BE2C (cell line): ENCODE measurements at regions not wholly inside any gene's neighbourhood (a gene's known extent, or its start where the extent isn't known, plus 50 kb on each side); places are given as distances from the start of the nearest gene placed in this dataset.
A peak's percentile ranks its signal among the peaks of the same experiment; 100 is the strongest.

Source experiments
- DNase-seq: peaks from one replicate; pipeline ENCODE4 v3.0.0-alpha.2; 2020
- H3K27me3 ChIP-seq: fragments of 250-450 bp; sonication (Bioruptor Pico); 2 replicates; pipeline ENCODE4 v1.5.1; 2020; ENCODE audit warnings: mild to moderate bottlenecking
- H3K36me3 ChIP-seq: fragments of 250-450 bp; sonication (Bioruptor Pico); 2 replicates; pipeline ENCODE4 v1.5.1; 2020; ENCODE audit warnings: mild to moderate bottlenecking
- H3K4me1 ChIP-seq: fragments of 250-450 bp; sonication (Bioruptor Pico); 2 replicates; pipeline ENCODE4 v1.5.1; 2020
- H3K4me3 ChIP-seq: 2 replicates; pipeline ENCODE4 v1.5.1; 2011; ENCODE audit warnings: low read depth, low read length
- H3K9me3 ChIP-seq: fragments of 250-450 bp; sonication (Bioruptor Pico); 2 replicates; pipeline ENCODE4 v1.5.1; 2020
- TF ChIP-seq, protein P1 (sequence below): IDR thresholded peaks from 2 replicates; pipeline ENCODE4 v1.5.1; 2012; ENCODE audit warnings: mild to moderate bottlenecking, low read depth, low read length

DNA sequence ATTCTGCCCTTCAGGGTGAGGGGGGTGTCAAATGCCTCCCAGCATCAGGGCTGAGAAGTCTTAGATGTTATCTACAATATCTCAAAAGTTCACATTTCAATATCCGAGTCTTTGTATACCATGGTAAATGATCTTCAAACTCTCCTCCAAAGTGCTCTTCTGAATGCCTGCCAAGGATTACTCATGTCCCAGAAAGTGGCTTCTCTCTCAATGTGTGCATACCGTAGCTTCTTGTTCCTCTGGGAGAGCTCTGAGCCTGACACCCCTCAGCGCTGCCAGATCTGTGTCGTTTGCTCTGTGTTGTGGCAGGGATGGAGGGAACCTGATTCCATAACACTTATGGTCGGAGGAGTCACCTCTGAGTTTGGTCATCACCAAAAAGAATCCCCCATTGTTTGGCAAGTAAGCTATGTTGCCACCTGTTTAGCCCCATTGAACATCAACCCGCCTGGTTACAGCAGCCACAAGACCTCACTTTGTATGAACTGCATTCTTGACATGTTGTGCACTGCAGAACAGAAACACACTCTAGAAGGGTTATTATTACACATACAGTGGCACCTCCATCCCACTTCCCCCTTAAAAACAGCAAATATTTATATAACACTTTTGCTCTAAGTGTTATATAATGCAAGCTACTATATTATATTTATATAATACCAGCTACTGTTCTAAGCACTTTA is 163.1 kb upstream of the MIR17HG start:
- Histone ChIP-seq H3K9me3 (no peaks in the 10 kb centered on the region), H3K36me3 (no peaks in the 10 kb centered on the region), H3K4me1 (peaks cover 12% of the 10 kb centered on the region), H3K4me3 (no peak overlapping the region), H3K27me3 (no peaks in the 10 kb centered on the region)
- DNase-seq, result no peak
- TF ChIP-seq, protein P1, sequence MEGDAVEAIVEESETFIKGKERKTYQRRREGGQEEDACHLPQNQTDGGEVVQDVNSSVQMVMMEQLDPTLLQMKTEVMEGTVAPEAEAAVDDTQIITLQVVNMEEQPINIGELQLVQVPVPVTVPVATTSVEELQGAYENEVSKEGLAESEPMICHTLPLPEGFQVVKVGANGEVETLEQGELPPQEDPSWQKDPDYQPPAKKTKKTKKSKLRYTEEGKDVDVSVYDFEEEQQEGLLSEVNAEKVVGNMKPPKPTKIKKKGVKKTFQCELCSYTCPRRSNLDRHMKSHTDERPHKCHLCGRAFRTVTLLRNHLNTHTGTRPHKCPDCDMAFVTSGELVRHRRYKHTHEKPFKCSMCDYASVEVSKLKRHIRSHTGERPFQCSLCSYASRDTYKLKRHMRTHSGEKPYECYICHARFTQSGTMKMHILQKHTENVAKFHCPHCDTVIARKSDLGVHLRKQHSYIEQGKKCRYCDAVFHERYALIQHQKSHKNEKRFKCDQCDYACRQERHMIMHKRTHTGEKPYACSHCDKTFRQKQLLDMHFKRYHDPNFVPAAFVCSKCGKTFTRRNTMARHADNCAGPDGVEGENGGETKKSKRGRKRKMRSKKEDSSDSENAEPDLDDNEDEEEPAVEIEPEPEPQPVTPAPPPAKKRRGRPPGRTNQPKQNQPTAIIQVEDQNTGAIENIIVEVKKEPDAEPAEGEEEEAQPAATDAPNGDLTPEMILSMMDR, result no peak

DNA sequence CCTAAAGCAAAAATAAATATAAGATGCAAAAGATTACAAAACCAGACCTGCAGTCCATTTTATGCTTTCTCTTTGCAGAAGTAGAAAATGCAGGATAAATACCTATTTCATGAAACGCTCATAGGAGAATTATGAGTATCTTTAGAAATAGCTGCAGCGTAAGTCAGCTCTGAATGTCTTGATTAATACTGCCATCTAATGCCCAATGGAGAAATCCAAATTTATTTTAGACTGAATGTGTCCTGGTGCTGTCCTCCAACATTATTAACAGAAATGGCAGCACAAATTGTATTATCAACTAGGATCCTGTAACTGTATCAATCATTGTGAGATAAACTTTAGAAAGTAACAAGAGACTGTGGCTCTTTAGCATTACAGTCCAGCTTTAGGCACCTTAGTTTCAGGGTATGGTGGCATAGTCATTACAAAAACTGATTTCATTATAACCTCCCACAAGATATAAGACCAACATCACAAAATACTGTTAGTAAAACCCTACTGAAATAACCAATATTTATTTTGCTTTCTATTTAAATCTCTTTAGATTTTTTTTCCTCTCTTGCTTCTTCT is 162.1 kb upstream of the MIR17HG start:
- no peak for DNase-seq

DNA sequence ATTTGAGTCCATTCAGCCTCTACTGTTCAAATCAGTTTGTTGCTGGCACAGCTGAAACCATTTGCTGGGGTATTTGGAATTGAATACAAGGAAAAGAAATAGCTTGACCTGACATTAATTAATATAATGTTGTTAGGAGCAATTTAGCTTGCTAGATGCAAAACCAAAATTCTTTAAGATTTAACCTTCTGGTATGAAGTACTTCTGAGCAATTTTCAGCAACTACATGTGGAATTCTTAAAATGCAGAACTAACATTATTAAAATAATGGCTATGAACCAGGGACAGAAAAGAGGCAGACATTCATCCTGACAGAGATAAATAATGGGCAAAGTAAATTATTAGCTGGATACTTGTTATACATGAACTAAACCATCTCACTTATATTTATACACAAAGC is 160.0 kb upstream of the MIR17HG start:
- Histone ChIP-seq H3K9me3 (no peaks in the 10 kb centered on the region), H3K4me3 (no peak overlapping the region), H3K27me3 (no peaks in the 10 kb centered on the region), H3K36me3 (no peaks in the 10 kb centered on the region), H3K4me1 (peaks cover 12% of the 10 kb centered on the region)
- TF ChIP-seq, protein P1, result no peak
- no peak for DNase-seq

More for the DNA sequence above, 162.1 kb upstream of the MIR17HG start:
- Histone ChIP-seq H3K4me1 (peaks cover 12% of the 10 kb centered on the region), H3K36me3 (no peaks in the 10 kb centered on the region), H3K9me3 (no peaks in the 10 kb centered on the region), H3K27me3 (no peaks in the 10 kb centered on the region), H3K4me3 (no peak overlapping the region)
- TF ChIP-seq, protein P1, result peak; percentile 59

DNA sequence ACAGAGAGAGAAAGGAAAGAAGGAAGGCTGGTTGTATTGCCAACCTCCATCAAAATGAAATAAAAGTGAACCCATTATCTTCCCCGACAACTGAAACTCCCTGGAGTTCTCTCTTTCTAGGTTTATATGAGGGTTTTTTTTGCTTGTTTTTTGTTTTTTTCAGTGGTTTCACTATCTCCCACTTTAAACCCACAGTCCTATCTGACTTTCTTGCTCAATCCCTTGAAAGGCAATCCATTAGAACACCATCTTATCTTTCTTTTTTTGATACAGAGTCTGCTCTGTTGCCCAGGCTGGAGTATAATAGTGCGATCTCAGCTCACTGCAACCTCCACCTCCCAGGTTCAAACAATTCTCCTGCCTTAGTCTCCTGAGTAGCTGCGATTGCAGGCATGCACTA is 158.0 kb upstream of the MIR17HG start:
- no peaks in the 10 kb centered on the region for H3K36me3 ChIP-seq
- no peak for DNase-seq
- H3K4me3 ChIP-seq, result no peak overlapping the region
- no peaks in the 10 kb centered on the region for H3K9me3 ChIP-seq
- no peaks in the 10 kb centered on the region for H3K27me3 ChIP-seq
- TF ChIP-seq, protein P1, result no peak
- H3K4me1 ChIP-seq, result peaks cover under 1% of the 10 kb centered on the region

DNA sequence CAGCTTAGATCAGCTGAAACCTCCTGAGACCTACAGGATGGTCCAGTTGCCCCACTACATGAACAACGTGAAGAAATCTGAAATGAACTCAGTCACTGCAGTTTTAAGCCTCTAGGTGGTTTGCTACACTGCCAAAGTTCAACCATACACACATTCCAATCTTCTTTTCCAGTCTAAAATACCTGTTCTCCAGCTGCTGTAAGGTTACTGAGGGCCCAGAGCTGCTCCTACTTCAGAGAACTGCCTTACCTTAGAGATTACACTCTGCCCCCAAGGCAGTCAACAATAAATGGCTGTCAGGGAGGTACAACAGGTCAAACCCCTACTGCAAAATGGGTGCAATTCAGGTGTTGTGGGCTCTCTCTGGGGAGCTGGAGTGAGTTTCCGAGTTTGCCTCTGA is 154.1 kb upstream of the MIR17HG start:
- TF ChIP-seq, protein P1, result no peak
- Histone ChIP-seq H3K27me3 (no peaks in the 10 kb centered on the region), H3K9me3 (no peaks in the 10 kb centered on the region), H3K4me3 (no peak overlapping the region), H3K36me3 (no peaks in the 10 kb centered on the region), H3K4me1 (no peaks in the 10 kb centered on the region)
- no peak for DNase-seq

DNA sequence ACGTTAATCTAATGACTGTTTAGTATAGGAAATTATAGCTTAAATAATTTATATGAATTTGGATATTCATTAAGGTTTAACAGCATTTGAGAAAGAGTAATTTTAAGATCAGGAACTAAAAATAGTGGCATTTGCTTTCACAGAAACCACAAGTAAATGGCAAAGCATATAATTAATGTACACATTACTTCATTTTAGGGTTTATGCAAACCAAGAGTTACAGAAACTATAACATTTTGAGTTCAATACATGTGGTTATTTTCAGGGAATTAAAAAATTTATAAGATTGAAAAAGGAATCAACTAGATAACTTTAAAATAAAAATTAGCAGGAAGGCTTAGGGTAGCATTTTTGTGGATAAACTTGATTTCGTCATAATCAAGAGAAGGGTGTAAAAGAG is 151.7 kb upstream of the MIR17HG start:
- Histone ChIP-seq H3K4me1 (no peaks in the 10 kb centered on the region), H3K4me3 (no peak overlapping the region), H3K9me3 (no peaks in the 10 kb centered on the region), H3K27me3 (no peaks in the 10 kb centered on the region), H3K36me3 (no peaks in the 10 kb centered on the region)
- TF ChIP-seq, protein P1, result no peak
- no peak for DNase-seq
